Suppressor macrophage treated with lipopolysaccharide for 4 hours (primary cell): ENCODE measurements at regions not wholly inside any gene's neighbourhood (a gene's known extent, or its start where the extent isn't known, plus 50 kb on each side); places are given as distances from the start of the nearest gene placed in this dataset.
"Not testable (repeated sequence)": the region's sequence is repeated elsewhere in the genome, so short reads cannot be mapped to it uniquely, and the experiment has no call there.

ENCODE experiments used
- DNase-seq: peaks from one replicate; pipeline ENCODE4 v3.0.0-alpha.2; 2020

DNA sequence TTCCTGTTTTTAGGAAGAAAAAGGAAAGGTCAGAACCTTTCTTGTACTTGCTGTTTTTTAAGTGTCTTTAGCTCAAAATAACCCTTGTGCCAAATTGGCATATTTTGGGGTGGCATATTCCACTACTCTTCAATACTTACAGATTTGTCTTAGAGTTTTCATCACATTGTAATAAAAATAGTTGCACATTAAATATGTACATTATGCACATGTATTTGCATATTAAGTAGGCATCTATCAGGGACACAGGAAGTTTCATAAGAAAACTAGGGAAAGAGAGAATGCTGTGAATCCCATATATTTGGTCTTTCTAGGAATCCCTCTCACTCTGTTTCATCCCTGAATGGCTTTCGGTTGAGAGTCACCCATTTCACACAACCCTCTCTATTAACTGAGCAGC is 139.6 kb downstream of the LARP7 start:
- no peak for DNase-seq

DNA sequence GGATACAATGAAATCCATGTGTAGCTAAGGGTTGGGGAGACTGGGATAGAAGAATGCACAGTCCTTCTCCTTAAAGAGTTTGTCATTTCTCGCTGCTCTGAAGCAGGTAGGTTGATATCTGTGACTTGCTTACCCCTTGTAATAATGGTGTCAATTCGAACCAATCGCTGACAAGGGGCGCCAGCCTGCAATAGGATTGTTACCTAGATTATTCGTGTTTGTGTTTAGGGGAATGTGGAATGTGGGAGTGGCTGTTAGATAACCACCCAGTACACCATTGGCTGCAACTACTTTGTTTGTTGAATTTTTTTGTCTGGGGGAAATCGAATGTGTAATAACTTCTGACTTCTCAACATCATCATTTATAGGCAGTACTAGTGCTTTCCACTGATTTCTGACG is 141.6 kb downstream of the LARP7 start:
- no peak for DNase-seq

GRCh38 chr4:112793033-112793432 is 156.1 kb downstream of the LARP7 start:
- DNase-seq, result no peak

GRCh38 chr4:112800001-112800400 is 163.1 kb downstream of the LARP7 start:
- no peak for DNase-seq

DNA sequence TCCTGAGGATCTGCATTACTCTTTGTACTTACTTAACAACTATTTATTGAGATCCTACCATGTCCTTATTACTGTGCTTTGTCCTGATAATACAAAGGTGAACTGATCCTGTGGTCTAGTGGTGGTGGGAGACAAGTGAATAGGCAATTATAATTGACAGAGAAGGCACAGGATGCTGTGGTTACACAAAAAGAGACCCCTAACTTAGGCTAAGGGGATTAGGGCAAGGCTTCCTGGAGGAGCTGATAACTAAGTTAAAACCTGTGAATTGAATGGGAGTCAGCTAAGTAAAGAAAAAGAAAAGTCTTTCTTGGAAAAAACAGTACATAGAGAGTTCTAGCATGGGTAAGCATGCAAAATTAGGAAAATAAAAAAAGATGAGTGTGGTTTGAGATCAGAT is 164.4 kb downstream of the LARP7 start:
- no peak for DNase-seq

- DNase-seq, result no peak
Observed at GRCh38 chr4:112802780-112803179, 165.8 kb downstream of the LARP7 start.

- no peak for DNase-seq
Observed at GRCh38 chr4:112807083-112807482, 170.1 kb downstream of the LARP7 start.

DNA sequence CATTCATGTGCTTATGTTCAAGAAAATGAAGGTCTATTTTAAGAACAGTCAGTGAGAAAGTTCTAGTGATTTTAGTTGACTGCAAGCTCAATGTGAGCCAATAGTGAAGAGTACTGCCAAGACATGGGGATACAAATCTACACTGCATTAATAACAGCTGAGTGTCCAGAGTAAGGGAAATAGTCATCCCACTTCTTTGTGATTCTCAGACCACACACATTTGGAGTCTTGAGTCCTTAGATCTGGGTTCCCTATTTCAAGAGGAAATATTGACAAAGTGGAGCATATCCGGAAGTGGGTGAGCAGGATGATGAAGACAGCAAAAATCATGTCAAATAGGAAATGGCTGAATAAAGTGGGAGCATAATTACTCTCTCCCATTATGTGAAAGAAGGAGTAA is 171.1 kb downstream of the LARP7 start:
- peak; percentile 71 for DNase-seq

- no peak for DNase-seq
Observed at GRCh38 chr4:112813790-112814189, 176.8 kb downstream of the LARP7 start.

- DNase-seq, result peak; percentile 92
Observed at GRCh38 chr4:112817933-112818593, 181.1 kb downstream of the LARP7 start.

- peak; percentile 16 for DNase-seq
Observed at GRCh38 chr4:112818594-112818965, 181.6 kb downstream of the LARP7 start.

DNA sequence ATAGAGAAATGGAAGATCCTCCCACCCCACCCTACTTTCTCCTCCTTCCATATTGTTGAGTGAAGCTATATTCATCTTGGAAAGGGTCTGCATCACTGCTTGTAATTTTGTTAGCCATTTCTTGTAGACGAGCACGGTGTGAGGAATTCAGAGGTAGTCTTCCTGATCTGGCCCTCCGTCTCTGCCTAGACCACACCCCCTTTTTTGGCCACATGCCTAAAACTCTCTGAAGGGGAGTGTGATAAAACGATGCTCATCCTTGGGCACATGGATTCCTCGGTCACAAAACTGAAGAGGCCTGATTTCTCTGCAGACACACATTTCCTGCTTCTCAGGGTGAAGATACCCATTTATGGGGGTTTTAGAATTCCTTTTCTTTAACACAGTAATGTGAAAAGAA is 182.8 kb downstream of the LARP7 start:
- DNase-seq, result no peak

DNA sequence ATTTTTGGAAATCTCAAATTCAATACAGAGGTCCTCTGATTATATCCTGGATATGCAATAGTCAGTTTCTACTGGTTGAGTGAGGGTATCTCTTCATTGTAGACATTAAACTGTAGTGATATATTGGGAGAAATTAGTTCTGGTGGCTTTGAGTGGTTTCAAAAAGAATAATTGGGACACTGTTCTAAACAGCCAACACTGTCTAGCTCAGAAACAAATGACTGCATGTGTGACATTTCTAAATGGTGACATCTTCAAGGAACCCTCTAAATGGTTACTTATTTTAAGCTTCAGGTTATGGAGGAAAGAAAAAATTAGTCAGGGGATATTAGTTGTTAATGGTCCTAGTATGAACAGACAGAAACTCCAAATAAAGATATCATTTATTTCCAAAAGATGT is 186.2 kb downstream of the LARP7 start:
- no peak for DNase-seq

DNA sequence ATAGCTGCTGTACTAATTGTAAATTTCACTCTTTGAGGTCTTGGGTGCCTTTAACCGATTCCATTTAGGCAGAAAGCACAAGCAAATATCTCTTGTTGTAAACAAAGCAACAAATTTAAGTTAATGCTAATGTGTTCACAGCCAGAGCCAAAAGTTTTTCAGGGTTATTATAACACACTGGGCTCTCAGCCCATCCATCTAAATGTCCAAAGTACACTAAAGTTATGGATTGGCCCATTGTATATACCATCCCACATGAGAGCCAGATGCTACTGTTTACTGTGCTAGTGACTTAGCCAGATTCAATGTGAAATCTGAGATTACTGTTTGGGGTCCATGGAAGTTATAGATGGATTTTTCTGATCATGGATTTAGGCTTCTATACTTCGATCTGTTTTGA is 186.7 kb downstream of the LARP7 start:
- DNase-seq, result no peak

DNA sequence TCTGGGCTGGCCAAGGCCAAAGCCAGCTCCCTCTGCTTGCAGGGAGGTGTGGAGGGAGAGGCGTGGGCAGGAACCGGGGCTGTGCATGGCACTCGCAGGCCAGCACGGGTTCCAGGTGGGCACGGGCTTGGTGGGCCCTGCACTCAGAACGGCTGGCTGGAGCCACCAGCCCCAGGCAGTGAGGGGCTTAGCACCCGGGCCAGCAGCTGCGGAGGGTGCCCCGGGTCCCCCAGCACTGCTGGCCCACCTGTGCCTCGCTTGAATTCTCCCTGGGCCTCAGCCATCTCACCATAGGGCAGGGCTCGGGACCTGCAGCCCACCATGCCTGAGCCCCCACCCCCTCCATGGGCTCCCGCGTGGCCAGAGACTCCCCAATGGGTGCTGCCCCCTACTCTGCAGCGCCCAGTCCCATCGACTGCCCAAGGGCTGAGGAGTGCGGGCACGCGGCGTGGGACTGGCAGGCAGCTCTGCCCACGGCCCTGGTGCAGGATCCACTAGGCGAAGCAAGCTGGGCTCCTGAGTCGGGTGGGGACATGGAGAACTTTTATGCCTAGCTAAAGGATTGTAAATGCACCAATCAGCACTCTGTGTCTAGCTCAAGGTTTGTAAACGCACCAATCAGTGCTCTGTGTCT is 193.9 kb downstream of the LARP7 start:
- no peak for DNase-seq

DNA sequence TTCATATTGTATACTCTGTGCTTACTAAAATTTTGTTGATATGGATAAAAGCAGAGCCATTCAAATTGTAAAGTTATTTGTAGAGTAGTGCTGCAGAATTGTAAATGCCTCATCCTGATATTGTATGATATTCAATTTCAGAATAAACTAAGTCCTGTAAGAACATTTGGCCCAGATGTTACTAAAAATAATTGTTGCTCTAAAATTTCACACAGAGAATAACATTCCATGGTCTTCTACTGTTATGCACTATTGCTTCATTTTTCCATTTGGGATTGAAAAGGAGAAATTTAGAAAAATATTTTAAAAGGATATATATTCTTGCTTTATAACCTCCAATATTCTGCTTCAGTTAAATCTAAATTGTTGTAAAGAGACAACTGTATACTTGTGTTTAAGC is 195.6 kb downstream of the LARP7 start:
- DNase-seq, result no peak

DNA sequence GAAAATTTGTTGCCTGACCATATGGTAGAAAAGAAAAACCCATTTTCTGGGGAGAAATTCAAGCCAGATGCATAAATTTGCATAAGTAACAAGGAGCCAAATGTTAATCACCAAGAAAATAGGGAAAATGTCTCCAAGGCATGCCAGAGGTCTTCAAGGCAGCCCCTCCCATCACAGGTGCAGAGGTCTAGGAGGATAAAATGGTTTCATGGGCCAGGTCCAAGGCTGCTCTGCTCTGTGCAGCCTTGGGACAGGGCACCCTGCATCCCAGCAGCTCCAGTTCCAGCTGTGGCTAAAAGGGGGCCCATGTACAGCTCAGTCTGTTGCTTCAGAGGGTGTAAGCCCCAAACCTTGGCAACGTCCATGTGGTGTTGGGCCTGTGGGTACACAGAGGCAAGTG is 200.0 kb downstream of the LARP7 start:
- DNase-seq, result no peak

- not testable (repeated sequence) for DNase-seq
Observed at GRCh38 chr4:112838015-112838414, 201.1 kb downstream of the LARP7 start.

GRCh38 chr4:112840061-112840460 is 203.1 kb downstream of the LARP7 start:
- DNase-seq, result no peak

- DNase-seq, result no peak
Observed at GRCh38 chr4:112840619-112841018, 203.7 kb downstream of the LARP7 start.

- DNase-seq, result no peak
Observed at GRCh38 chr4:112842513-112842912, 205.6 kb downstream of the LARP7 start.

DNA sequence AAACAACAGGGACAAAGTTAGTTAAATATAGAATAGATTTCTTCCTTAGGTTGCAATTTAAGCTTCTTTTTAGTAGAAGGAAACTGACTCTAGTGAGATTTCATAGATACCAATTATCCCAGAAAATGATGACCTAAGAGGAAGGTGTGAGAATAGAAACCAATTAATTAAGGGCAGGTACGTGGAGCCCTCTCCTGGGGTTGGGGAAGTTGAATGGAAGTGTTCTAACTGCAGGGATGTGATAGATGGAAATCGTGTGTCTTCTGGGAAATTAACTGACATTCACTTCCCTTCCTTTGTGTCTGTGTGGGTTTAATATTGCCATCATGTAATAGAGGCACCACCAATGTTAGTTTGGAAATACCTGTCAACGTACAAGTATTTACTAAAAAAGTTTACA is 204.1 kb upstream of the ANK2 start:
- no peak for DNase-seq

GRCh38 chr4:112847045-112847444 is 202.4 kb upstream of the ANK2 start:
- no peak for DNase-seq

DNA sequence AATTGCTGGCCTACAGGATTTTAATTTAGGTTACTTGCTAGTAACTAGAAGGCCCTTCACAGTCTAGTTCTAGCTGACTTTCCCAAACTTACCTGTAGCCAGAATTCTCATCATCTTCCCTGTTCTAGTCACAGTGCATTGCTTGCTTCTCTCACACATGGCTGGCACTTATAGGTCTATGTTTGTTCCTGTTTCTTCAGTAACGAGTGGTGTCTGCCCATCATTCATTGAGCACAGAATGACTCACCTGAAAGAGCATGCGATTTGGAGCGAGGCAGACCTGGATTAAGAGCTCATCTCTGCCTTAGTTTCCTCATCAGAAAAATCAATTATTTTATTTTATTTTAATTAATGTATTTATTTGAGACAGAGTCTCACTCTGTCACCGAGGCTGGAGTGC is 201.7 kb upstream of the ANK2 start:
- DNase-seq, result no peak

GRCh38 chr4:112848911-112849310 is 200.5 kb upstream of the ANK2 start:
- DNase-seq, result no peak
